GM12878 (cell line): ENCODE measurements at regions not wholly inside any gene's neighbourhood (a gene's known extent, or its start where the extent isn't known, plus 50 kb on each side); places are given as distances from the start of the nearest gene placed in this dataset.

Experiments
- ATAC-seq: fragments of 200-7000 bp; cut with Tn5 transposase; 3 replicates; pipeline ENCODE4 v1.9.1; 2020; ENCODE audit warnings: mild to moderate bottlenecking, moderate library complexity
- BruUV-seq: library from RNA; stranded (reverse); fragments of 400-500 nt; replicated peaks from 2 replicates; lab custom pipeline; 2021; lab: Mats Ljungman, UMichigan
- CTCF ChIA-PET: fragments of 300-600 bp; sonication (Branson Sonifier 250); formaldehyde crosslinking; extraction: SDS; loops from one replicate; lab custom pipeline; 2021; ENCODE audit warnings: inconsistent platforms; lab: Yijun Ruan, JAX
- POLR2A ChIA-PET: fragments of 350-600 bp; formaldehyde crosslinking; extraction: SDS; loops from one replicate; lab custom pipeline; 2021; ENCODE audit warnings: inconsistent platforms; lab: Charles Lee
- RAD21 ChIA-PET: fragments of 300-600 bp; sonication (Branson Sonifier 250); formaldehyde crosslinking; loops from one replicate; lab custom pipeline; 2023; ENCODE audit warnings: antibody characterized with exemption; ENCODE audit not compliant: unreplicated experiment; lab: Charles Lee
- SMC1A ChIA-PET: fragments of 300-600 bp; sonication (Branson Sonifier 250); formaldehyde crosslinking; loops from one replicate; lab custom pipeline; 2023; ENCODE audit not compliant: unreplicated experiment, uncharacterized antibody; lab: Charles Lee
- DNase-seq: peaks from one replicate; pipeline ENCODE4 v3.0.0-alpha.2; 2011; ENCODE audit warnings: low read depth, low spot score
- FAIRE-seq: peaks from 3 replicates; lab custom pipeline; 2011; peaks lifted over from hg19 to GRCh38; lab: Jason Lieb, UNC
- H2AFZ ChIP-seq: 2 replicates; pipeline ENCODE4 v1.6.0; 2011; ENCODE audit warnings: low read depth, low read length, control low read depth; ENCODE audit not compliant: control insufficient read depth
- H3K27ac ChIP-seq: 2 replicates; pipeline ENCODE4 v1.5.1; 2011; ENCODE audit warnings: control low read depth; ENCODE audit not compliant: control insufficient read depth, insufficient read depth
- H3K27me3 ChIP-seq, 2 experiments: replicated peaks in 1 of 2; 2 replicates each; pipeline versions ENCODE4 v1.6.0 to v1.6.1; 2011; ENCODE audit warnings: low read length in 1 of 2; ENCODE audit not compliant: control insufficient read depth in 2 of 2, insufficient read depth in 2 of 2
- H3K36me3 ChIP-seq, 2 experiments: 2 replicates each; pipeline ENCODE4 v1.5.1; 2011; ENCODE audit warnings: low read length in 1 of 2; ENCODE audit not compliant: control insufficient read depth in 2 of 2, insufficient read depth in 2 of 2
- H3K4me1 ChIP-seq: 2 replicates; pipeline ENCODE4 v1.6.1; 2011; ENCODE audit warnings: mild to moderate bottlenecking, low read length, moderate library complexity, mixed read lengths; ENCODE audit not compliant: control insufficient read depth, insufficient read depth
- H3K4me2 ChIP-seq: 2 replicates; pipeline ENCODE4 v1.6.0; 2011; ENCODE audit warnings: control low read depth; ENCODE audit not compliant: control insufficient read depth, insufficient read depth
- H3K4me3 ChIP-seq: fragments of 200-600 bp; sonication (generic); 2 replicates; pipeline ENCODE4 v1.5.1; 2016
- H3K79me2 ChIP-seq: 2 replicates; pipeline ENCODE4 v1.6.0; 2011; ENCODE audit warnings: low read length; ENCODE audit not compliant: control insufficient read depth, insufficient read depth
- H3K9ac ChIP-seq: 2 replicates; pipeline ENCODE4 v1.8.0; 2011; ENCODE audit warnings: low read length, control low read depth, mixed read lengths; ENCODE audit not compliant: control insufficient read depth, insufficient read depth
- H3K9me3 ChIP-seq: replicated peaks from 3 replicates; pipeline ENCODE4 v1.5.1; 2011; ENCODE audit warnings: mild to moderate bottlenecking, low read length; ENCODE audit not compliant: control insufficient read depth, insufficient read depth
- H4K20me1 ChIP-seq: 2 replicates; pipeline ENCODE4 v1.6.0; 2011; ENCODE audit not compliant: control insufficient read depth, insufficient read depth
- ATF7 ChIP-seq: fragments of 450-650 bp; IDR thresholded peaks from 2 replicates; pipeline ENCODE4 v1.6.1; 2016; ENCODE audit warnings: low read depth, mild to moderate bottlenecking
- BRCA1 ChIP-seq: IDR thresholded peaks from 2 replicates; pipeline ENCODE4 v1.6.1; 2011; ENCODE audit warnings: low read depth, low read length, improper control_type of control experiment
- ETV6 ChIP-seq, 2 experiments: fragments of 450-650 bp in 1 of 2; IDR thresholded peaks in 1 of 2; conservative IDR thresholded peaks in 1 of 2; 2 replicates each; pipeline ENCODE4 v1.6.1; 2014; ENCODE audit warnings: antibody characterized with exemption in 1 of 2, borderline replicate concordance in 1 of 2, low read depth in 1 of 2, mild to moderate bottlenecking in 1 of 2, moderate library complexity in 1 of 2
- FOXK2 ChIP-seq: fragments of 450-650 bp; IDR thresholded peaks from 2 replicates; pipeline ENCODE4 v1.6.1; 2017; ENCODE audit warnings: mild to moderate bottlenecking, moderate library complexity
- GABPA ChIP-seq: IDR thresholded peaks from 2 replicates; pipeline ENCODE4 v1.6.1; 2014; ENCODE audit warnings: antibody characterized with exemption, low read depth, mild to moderate bottlenecking, inconsistent platforms
- HSF1 ChIP-seq: fragments of 150-350 bp; IDR thresholded peaks from 2 replicates; pipeline ENCODE4 v1.6.1; 2014; ENCODE audit warnings: mild to moderate bottlenecking, low read depth, low read length
- NBN ChIP-seq: fragments of 450-650 bp; IDR thresholded peaks from 2 replicates; pipeline ENCODE4 v1.6.1; 2016
- PAX5 ChIP-seq: IDR thresholded peaks from 2 replicates; pipeline ENCODE4 v1.6.1; 2011; ENCODE audit warnings: low read depth, low read length, borderline replicate concordance
- PML ChIP-seq: IDR thresholded peaks from 2 replicates; pipeline ENCODE4 v1.6.1; 2012; ENCODE audit warnings: low read length, inconsistent platforms
- SIX5 ChIP-seq: IDR thresholded peaks from 2 replicates; pipeline ENCODE4 v1.6.1; 2011; ENCODE audit warnings: mild to moderate bottlenecking, low read depth, low read length, moderate library complexity; ENCODE audit not compliant: severe bottlenecking
- TAF1 ChIP-seq: IDR thresholded peaks from 2 replicates; pipeline ENCODE4 v1.6.1; 2011; ENCODE audit warnings: mild to moderate bottlenecking, low read depth, low read length, borderline replicate concordance
- TARDBP ChIP-seq: IDR thresholded peaks from 2 replicates; pipeline ENCODE4 v1.6.1; 2016; ENCODE audit warnings: borderline replicate concordance
- TCF7 ChIP-seq: IDR thresholded peaks from 2 replicates; pipeline ENCODE4 v1.6.1; 2014; ENCODE audit warnings: antibody characterized with exemption, borderline replicate concordance
- USF2 ChIP-seq: IDR thresholded peaks from 2 replicates; pipeline ENCODE4 v1.6.1; 2011; ENCODE audit warnings: low read depth, low read length, improper control_type of control experiment, borderline replicate concordance
- ZBTB11 ChIP-seq: fragments of 450-650 bp; formaldehyde crosslinking; IDR thresholded peaks from 2 replicates; pipeline ENCODE4 v1.5.0; 2022; ENCODE audit warnings: mild to moderate bottlenecking, missing genetic modification characterization
- ZBTB4 ChIP-seq: fragments of 450-650 bp; formaldehyde crosslinking; IDR thresholded peaks from 2 replicates; pipeline ENCODE4 v1.4.0; 2022; ENCODE audit warnings: mild to moderate bottlenecking, moderate library complexity
- ZNF24 ChIP-seq: fragments of 450-650 bp; IDR thresholded peaks from 2 replicates; pipeline ENCODE4 v1.6.1; 2017; ENCODE audit warnings: antibody characterized with exemption, mild to moderate bottlenecking
- WGBS: methylation state at CpG from one replicate; pipeline ENCODE4 v1.1.6; 2016; ENCODE audit warnings: low lambda C conversion rate; ENCODE audit not compliant: insufficient replicate concordance, insufficient coverage; ENCODE audit errors: missing lambda C conversion rate; 5-methylcytosine and 5-hydroxymethylcytosine counted together
- in situ Hi-C: fragments of 300-500 bp; cut with MboI; formaldehyde crosslinking; loops from 9 replicates; pipeline ENCODE4 v1.14.3; 2018; ENCODE audit warnings: mixed read lengths
- intact Hi-C: fragments of 100-400 bp; cut with micrococcal nuclease; formaldehyde crosslinking; loops from one replicate; pipeline ENCODE4 v1.14.2; 2022; ENCODE audit not compliant: unreplicated experiment

- Histone ChIP-seq H3K27ac (no peak overlapping the region), H4K20me1 (no peaks in the 10 kb centered on the region), H3K4me2 (no peak overlapping the region), H2AFZ (no peak overlapping the region), H3K27me3 (no peaks in the 10 kb centered on the region), H3K79me2 (no peaks in the 10 kb centered on the region), H3K4me1 (no peaks in the 10 kb centered on the region), H3K4me3 (no peak overlapping the region), H3K9me3 (no peaks in the 10 kb centered on the region), H3K9ac (no peak overlapping the region)
- FAIRE-seq (no peak), ATAC-seq (no peak)
- in situ Hi-C loops (no loop called here), intact Hi-C loops (no loop called here)
- ChIA-PET RAD21 (no interaction called here), CTCF (no interaction called here), SMC1A (no interaction called here)
- no TSS peak for BruUV-seq
- WGBS: 0% methylated on average over 1 of the region's 1 CpG
- TF ChIP-seq GABPA (no peak), SIX5 (no peak), ZBTB11 (CRISPR knock-in tag) (no peak), TCF7 (no peak), TARDBP (no peak), TAF1 (no peak), FOXK2 (no peak), ATF7 (no peak), HSF1 (no peak), USF2 (no peak), BRCA1 (no peak), NBN (no peak), PAX5 (no peak), ETV6 (conservative IDR thresholded peaks at IDR 0.05 in 1 of 2, IDR thresholded peaks at IDR 0.05 in 1 of 2; ENCODE audit: borderline replicate concordance in 1 of 2, low read depth in 1 of 2) (no peak), PML (no peak), ZNF24 (no peak), ZBTB4 (no peak)
- TF ChIP-seq, all 136 proteins: peak for 0
- POLR2A ChIA-PET: no interaction called here
- no peak for DNase-seq
- no peaks in the 10 kb centered on the region for H3K36me3 ChIP-seq
Measured at GRCh38 chr3:189103208-189103607, 68.6 kb upstream of the TPRG1 start.
